Epithelial cell of esophagus (primary cell): ENCODE measurements at regions not wholly inside any gene's neighbourhood (a gene's known extent, or its start where the extent isn't known, plus 50 kb on each side); places are given as distances from the start of the nearest gene placed in this dataset.
"Not testable (repeated sequence)": the region's sequence is repeated elsewhere in the genome, so short reads cannot be mapped to it uniquely, and the experiment has no call there.

Experiments
- DNase-seq: peaks from one replicate; pipeline ENCODE4 v3.0.0; 2010; ENCODE audit warnings: low read depth
- H3K4me3 ChIP-seq: 2 replicates; pipeline ENCODE4 v1.5.1; 2011; ENCODE audit warnings: mild to moderate bottlenecking, low read length, control low read depth
- TF ChIP-seq, protein P1 (sequence below): IDR thresholded peaks from 2 replicates; pipeline ENCODE4 v1.5.1; 2011; ENCODE audit warnings: low read depth, mild to moderate bottlenecking, low read length, control low read depth, inconsistent platforms; ENCODE audit not compliant: insufficient read depth; ENCODE audit errors: missing control alignments

DNA sequence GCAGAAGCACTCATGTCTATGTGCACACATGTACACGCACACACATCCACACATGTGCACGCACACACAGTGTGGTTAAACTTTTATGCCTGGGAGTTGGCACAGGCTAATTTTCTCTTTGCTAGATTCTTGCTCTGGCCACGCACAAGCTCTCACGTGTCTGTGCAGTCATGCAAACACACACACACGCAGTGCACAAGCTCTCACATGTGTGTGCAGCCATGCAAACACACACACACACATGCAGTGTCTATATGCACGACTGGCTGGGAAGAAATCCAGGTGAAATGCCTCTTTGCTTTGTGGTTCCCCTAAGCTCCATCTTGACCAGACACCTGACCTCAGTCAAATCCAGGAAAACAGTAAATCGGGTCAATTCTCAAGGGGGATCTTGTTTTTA is 138.0 kb downstream of the SHOX start:
- no peak for DNase-seq
- TF ChIP-seq, protein P1, sequence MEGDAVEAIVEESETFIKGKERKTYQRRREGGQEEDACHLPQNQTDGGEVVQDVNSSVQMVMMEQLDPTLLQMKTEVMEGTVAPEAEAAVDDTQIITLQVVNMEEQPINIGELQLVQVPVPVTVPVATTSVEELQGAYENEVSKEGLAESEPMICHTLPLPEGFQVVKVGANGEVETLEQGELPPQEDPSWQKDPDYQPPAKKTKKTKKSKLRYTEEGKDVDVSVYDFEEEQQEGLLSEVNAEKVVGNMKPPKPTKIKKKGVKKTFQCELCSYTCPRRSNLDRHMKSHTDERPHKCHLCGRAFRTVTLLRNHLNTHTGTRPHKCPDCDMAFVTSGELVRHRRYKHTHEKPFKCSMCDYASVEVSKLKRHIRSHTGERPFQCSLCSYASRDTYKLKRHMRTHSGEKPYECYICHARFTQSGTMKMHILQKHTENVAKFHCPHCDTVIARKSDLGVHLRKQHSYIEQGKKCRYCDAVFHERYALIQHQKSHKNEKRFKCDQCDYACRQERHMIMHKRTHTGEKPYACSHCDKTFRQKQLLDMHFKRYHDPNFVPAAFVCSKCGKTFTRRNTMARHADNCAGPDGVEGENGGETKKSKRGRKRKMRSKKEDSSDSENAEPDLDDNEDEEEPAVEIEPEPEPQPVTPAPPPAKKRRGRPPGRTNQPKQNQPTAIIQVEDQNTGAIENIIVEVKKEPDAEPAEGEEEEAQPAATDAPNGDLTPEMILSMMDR = no peak
- H3K4me3 ChIP-seq = no peak overlapping the region

DNA sequence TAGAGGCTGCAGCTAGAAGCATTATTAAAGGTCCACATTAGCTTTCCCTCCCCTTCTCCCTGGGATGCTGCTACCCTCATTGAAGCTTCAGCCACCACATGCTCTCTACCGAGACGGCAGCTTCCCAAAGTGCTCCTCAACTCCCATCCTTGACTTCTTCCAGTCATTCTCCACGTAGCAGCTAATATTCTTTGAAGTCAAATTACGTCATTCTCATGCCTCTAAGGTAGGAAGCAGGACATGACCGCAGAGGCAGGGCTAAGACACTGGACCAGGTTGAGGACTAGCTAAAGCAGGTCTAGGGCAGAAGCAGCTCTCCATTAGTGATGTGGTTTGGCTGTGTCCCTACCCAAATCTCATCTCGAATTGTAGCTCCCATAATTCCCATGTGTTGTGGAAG is 128.3 kb downstream of the SHOX start:
- TF ChIP-seq, protein P1 = no peak
- no peak for DNase-seq
- no peak overlapping the region for H3K4me3 ChIP-seq

- no peak for DNase-seq
- H3K4me3 ChIP-seq = no peak overlapping the region
- TF ChIP-seq, protein P1 = no peak
Observed at GRCh38 chrX:750812-751211, 120.2 kb downstream of the SHOX start.

- no peak for DNase-seq
- TF ChIP-seq, protein P1 = no peak
- H3K4me3 ChIP-seq = no peak overlapping the region
Observed at GRCh38 chrX:750263-750662, 119.7 kb downstream of the SHOX start.

GRCh38 chrX:747176-747575 is 116.6 kb downstream of the SHOX start:
- no peak for DNase-seq
- TF ChIP-seq, protein P1 = no peak

GRCh38 chrX:739611-740010 is 109.0 kb downstream of the SHOX start:
- no peak overlapping the region for H3K4me3 ChIP-seq
- TF ChIP-seq, protein P1 = no peak
- DNase-seq = no peak

More at GRCh38 chrX:747176-747575, 116.6 kb downstream of the SHOX start:
- H3K4me3 ChIP-seq = no peak overlapping the region

GRCh38 chrX:737021-737420 is 106.4 kb downstream of the SHOX start:
- H3K4me3 ChIP-seq, DNase-seq: not testable (repeated sequence)

- no peak for DNase-seq
- no peak overlapping the region for H3K4me3 ChIP-seq
- TF ChIP-seq, protein P1 = no peak
Observed at GRCh38 chrX:734362-734761, 103.8 kb downstream of the SHOX start.
